Neural progenitor cell (in vitro differentiated cells): ENCODE measurements at regions not wholly inside any gene's neighbourhood (a gene's known extent, or its start where the extent isn't known, plus 50 kb on each side); places are given as distances from the start of the nearest gene placed in this dataset.

Experiments used
- CTCF ChIP-seq: fragments of 200-600 bp; sonication (generic); IDR thresholded peaks from 2 replicates; pipeline ENCODE4 v1.5.1; 2017; ENCODE audit warnings: antibody characterized with exemption, mild to moderate bottlenecking
- EZH2 ChIP-seq: fragments of 200-600 bp; sonication (generic); IDR thresholded peaks from 2 replicates; pipeline ENCODE4 v1.6.1; 2017; ENCODE audit warnings: antibody characterized with exemption, mild to moderate bottlenecking, moderate library complexity
- EZH2phosphoT487 ChIP-seq: fragments of 200-600 bp; sonication (generic); IDR thresholded peaks from 2 replicates; pipeline ENCODE4 v1.6.1; 2017; ENCODE audit warnings: antibody characterized with exemption

GRCh38 chr4:28167411-28167810 lies 1306.8 kb downstream of the STIM2 start:
- TF ChIP-seq CTCF: no peak
- no peak for TF ChIP-seq EZH2phosphoT487
- TF ChIP-seq EZH2: no peak
